ENCODE measurements at regions not wholly inside any gene's neighbourhood (a gene's known extent, or its start where the extent isn't known, plus 50 kb on each side); places are given as distances from the start of the nearest gene placed in this dataset.
A peak's percentile ranks its signal among the peaks of the same experiment; 100 is the strongest.

- Mint-ChIP-seq H3K4me3 (ENCODE audit: low read depth) (no peak overlapping the region), H3K27me3 (peaks cover 5% of the 10 kb centered on the region), H3K27ac (no peak overlapping the region), H3K4me1 (ENCODE audit: low read depth) (peaks cover 2% of the 10 kb centered on the region), H3K9me3 (ENCODE audit: low read depth) (peaks cover 6% of the 10 kb centered on the region), H3K36me3 (ENCODE audit: insufficient read depth) (no peaks in the 10 kb centered on the region)
- DNase-seq (ENCODE audit: low spot score, unreplicated experiment): no peak
- no peak for TF ChIP-seq CTCF (IDR thresholded peaks at IDR 0.05; ENCODE audit: unreplicated experiment)
Measured at GRCh38 chr6:133179481-133179880, 61.7 kb upstream of the EYA4 start.

- Mint-ChIP-seq H3K9me3 (ENCODE audit: low read depth) (peaks cover 2% of the 10 kb centered on the region), H3K27ac (no peak overlapping the region)
Measured at GRCh38 chr6:133183691-133184090, 57.5 kb upstream of the EYA4 start.

GRCh38 chr6:133184798-133185372, 56.3 kb upstream of the EYA4 start:
- H3K27me3 Mint-ChIP-seq: peaks cover 3% of the 10 kb centered on the region
- no peaks in the 10 kb centered on the region for H3K36me3 Mint-ChIP-seq (ENCODE audit: insufficient read depth)
- H3K4me3 Mint-ChIP-seq (ENCODE audit: low read depth): no peak overlapping the region
- H3K4me1 Mint-ChIP-seq (ENCODE audit: low read depth): peaks cover 17% of the 10 kb centered on the region
- H3K27ac Mint-ChIP-seq: no peak overlapping the region
- TF ChIP-seq CTCF (IDR thresholded peaks at IDR 0.05; ENCODE audit: unreplicated experiment): peak; percentile 67
- no peak for DNase-seq (ENCODE audit: low spot score, unreplicated experiment)
- no peaks in the 10 kb centered on the region for H3K9me3 Mint-ChIP-seq (ENCODE audit: low read depth)

More at GRCh38 chr6:133183691-133184090, 57.5 kb upstream of the EYA4 start:
- Mint-ChIP-seq H3K27me3 (peaks cover 3% of the 10 kb centered on the region), H3K36me3 (ENCODE audit: insufficient read depth) (no peaks in the 10 kb centered on the region), H3K4me3 (ENCODE audit: low read depth) (no peak overlapping the region), H3K4me1 (ENCODE audit: low read depth) (peaks cover 12% of the 10 kb centered on the region)
- no peak for DNase-seq (ENCODE audit: low spot score, unreplicated experiment)
- no peak for TF ChIP-seq CTCF (IDR thresholded peaks at IDR 0.05; ENCODE audit: unreplicated experiment)

- H3K27me3 Mint-ChIP-seq: peaks cover 3% of the 10 kb centered on the region
- H3K27ac Mint-ChIP-seq: no peak overlapping the region
- peaks cover 17% of the 10 kb centered on the region for H3K4me1 Mint-ChIP-seq (ENCODE audit: low read depth)
- H3K4me3 Mint-ChIP-seq (ENCODE audit: low read depth): no peak overlapping the region
- H3K36me3 Mint-ChIP-seq (ENCODE audit: insufficient read depth): no peaks in the 10 kb centered on the region
- DNase-seq (ENCODE audit: low spot score, unreplicated experiment): no peak
- no peak for TF ChIP-seq CTCF (IDR thresholded peaks at IDR 0.05; ENCODE audit: unreplicated experiment)
- H3K9me3 Mint-ChIP-seq (ENCODE audit: low read depth): no peaks in the 10 kb centered on the region
Measured at GRCh38 chr6:133185731-133186130, 55.4 kb upstream of the EYA4 start.

- no peak for DNase-seq (ENCODE audit: low spot score, unreplicated experiment)
- Mint-ChIP-seq H3K36me3 (ENCODE audit: insufficient read depth) (no peaks in the 10 kb centered on the region), H3K4me3 (ENCODE audit: low read depth) (no peak overlapping the region), H3K27me3 (peaks cover 3% of the 10 kb centered on the region), H3K27ac (no peak overlapping the region), H3K9me3 (ENCODE audit: low read depth) (no peaks in the 10 kb centered on the region), H3K4me1 (ENCODE audit: low read depth) (peaks cover 17% of the 10 kb centered on the region)
- TF ChIP-seq CTCF (IDR thresholded peaks at IDR 0.05; ENCODE audit: unreplicated experiment): no peak
Measured at GRCh38 chr6:133187114-133187513, 54.0 kb upstream of the EYA4 start.
